ENCODE measurements at regions not wholly inside any gene's neighbourhood (a gene's known extent, or its start where the extent isn't known, plus 50 kb on each side); places are given as distances from the start of the nearest gene placed in this dataset.

GRCh38 chr20:56986476-56986875 lies 280.0 kb downstream of the BMP7 start:
- H3K27ac Mint-ChIP-seq, result no peak overlapping the region
- no peaks in the 10 kb centered on the region for H3K4me1 ChIP-seq (ENCODE audit: insufficient read depth, low read length)

More at GRCh38 chr20:56986476-56986875, 280.0 kb downstream of the BMP7 start:
- H3K56ac ChIP-seq (ENCODE audit: insufficient read length, low read depth, low read length), result no peak overlapping the region
- H2BK120ac ChIP-seq (ENCODE audit: low read depth, low read length, poor library complexity, severe bottlenecking), result no peak overlapping the region
- Mint-ChIP-seq H3K27me3 (ENCODE audit: low read depth) (peaks cover 21% of the 10 kb centered on the region), H3K4me3 (no peak overlapping the region), H3K9me3 (peaks cover 8 to 17% of the 10 kb centered on the region in 2 experiments), H3K4me1 (peaks cover 0 to 7% of the 10 kb centered on the region in 2 experiments; a peak in 3 of 4 replicates), H3K36me3 (ENCODE audit: insufficient read depth in 1 of 3, low read depth in 3 of 3) (peaks cover 0 to 4% (median 0%) of the 10 kb centered on the region in 3 experiments; a peak in 1 of 7 replicates)
- H3K14ac ChIP-seq (ENCODE audit: insufficient read depth, low read length), result no peak overlapping the region
- no peak overlapping the region for H2AK5ac ChIP-seq (ENCODE audit: insufficient read length, low read length)
- no peak overlapping the region for H3K4ac ChIP-seq (ENCODE audit: low read depth, low read length)
- no CpG with 5 or more reads among the region's 1 CpG for WGBS (ENCODE audit: extremely low coverage, insufficient read length, low lambda C conversion rate)
- H3K27ac ChIP-seq (ENCODE audit: insufficient read length, low read depth, low read length), result no peak overlapping the region
- H3K4me2 ChIP-seq (ENCODE audit: insufficient read depth, insufficient read length, low read length), result no peak overlapping the region
- no peak overlapping the region for H3T11ph ChIP-seq (ENCODE audit: low read length)
- H3K23me2 ChIP-seq (ENCODE audit: insufficient read length, low read depth, low read length, poor library complexity, severe bottlenecking), result no peaks in the 10 kb centered on the region
- no peak for TF ChIP-seq CTCF (conservative IDR thresholded peaks at IDR 0.05)
- H2BK15ac ChIP-seq (ENCODE audit: low read depth, low read length), result no peak overlapping the region
- H2BK5ac ChIP-seq (ENCODE audit: insufficient read length, low read length), result no peak overlapping the region
- no peak overlapping the region for H2BK12ac ChIP-seq (ENCODE audit: insufficient read length, low read depth, low read length)
- no peaks in the 10 kb centered on the region for H3K79me2 ChIP-seq (ENCODE audit: insufficient read depth, low read length)
- H3K23ac ChIP-seq (ENCODE audit: insufficient read length, low read depth, low read length), result no peak overlapping the region
- no peak overlapping the region for H2BK20ac ChIP-seq (ENCODE audit: low read depth, low read length, poor library complexity, severe bottlenecking)
- no peak overlapping the region for H4K8ac ChIP-seq (replicated peaks; ENCODE audit: insufficient read length, low read depth, low read length)
- DNase-seq, result no peak
- no peaks in the 10 kb centered on the region for H3K9me3 ChIP-seq (ENCODE audit: control insufficient read depth, low read depth, low read length)
- no peak overlapping the region for H2AFZ ChIP-seq (ENCODE audit: low read length)
- no peaks in the 10 kb centered on the region for H3K79me1 ChIP-seq (ENCODE audit: insufficient read depth, low read depth, low read length, poor library complexity, severe bottlenecking)
- no peaks in the 10 kb centered on the region for H4K20me1 ChIP-seq (ENCODE audit: control insufficient read depth, insufficient read depth, insufficient read length)
- H3K18ac ChIP-seq (ENCODE audit: insufficient read length, low read depth, low read length), result no peak overlapping the region
- H4K5ac ChIP-seq (ENCODE audit: insufficient read length, low read depth, low read length), result no peak overlapping the region
- H3K9ac ChIP-seq (ENCODE audit: extremely low read depth, insufficient read length, low read length), result no peak overlapping the region
- no peaks in the 10 kb centered on the region for H3K27me3 ChIP-seq (ENCODE audit: insufficient read depth, low read length)
- H4K91ac ChIP-seq (ENCODE audit: insufficient read length, low read depth, low read length), result no peak overlapping the region
